Right lobe of liver (tissue), 4 donors: ENCODE measurements at regions not wholly inside any gene's neighbourhood (a gene's known extent, or its start where the extent isn't known, plus 50 kb on each side); places are given as distances from the start of the nearest gene placed in this dataset.

Source experiments
- POLR2A ChIP-seq: fragments of 450-650 bp; IDR thresholded peaks from one replicate; pipeline ENCODE4 v1.6.1; 2017; ENCODE audit warnings: antibody characterized with exemption, mild to moderate bottlenecking
- TF ChIP-seq, protein P1 (sequence below), 4 donors: fragments of 200-600 bp in 3 of 4; fragments of 450-650 bp in 1 of 4; IDR thresholded peaks; one replicate each; pipeline versions ENCODE4 v1.5.1 to v1.8.0; 2016 to 2022; ENCODE audit warnings: antibody characterized with exemption in 4 of 4, mild to moderate bottlenecking in 2 of 4
- donor health status: DM: no; HTN: no; CAD: no.
- donor health status: DM: no; HTN: no; CAD: no.
- donor health status: DM: no; HTN: yes; CAD: no.

DNA sequence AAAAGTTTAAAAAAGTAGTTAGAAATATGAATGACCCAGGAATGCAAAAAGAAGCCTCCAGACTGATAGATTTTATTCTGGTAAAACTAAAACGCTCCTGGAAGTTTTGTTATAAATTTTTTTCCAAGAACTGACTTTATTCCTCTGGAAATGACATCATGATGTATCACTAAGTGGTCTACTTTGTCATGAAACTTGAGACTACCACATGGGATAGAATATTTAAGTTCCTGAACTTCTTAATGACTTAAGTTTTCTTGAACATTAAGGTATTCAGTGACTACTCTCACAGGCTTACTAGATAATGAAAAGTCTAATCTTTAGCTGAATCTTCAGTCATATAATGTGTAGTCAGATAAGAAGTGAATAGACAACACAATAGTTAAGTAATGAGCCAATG lies 842.2 kb downstream of the USP25 start:
- TF ChIP-seq, protein P1, sequence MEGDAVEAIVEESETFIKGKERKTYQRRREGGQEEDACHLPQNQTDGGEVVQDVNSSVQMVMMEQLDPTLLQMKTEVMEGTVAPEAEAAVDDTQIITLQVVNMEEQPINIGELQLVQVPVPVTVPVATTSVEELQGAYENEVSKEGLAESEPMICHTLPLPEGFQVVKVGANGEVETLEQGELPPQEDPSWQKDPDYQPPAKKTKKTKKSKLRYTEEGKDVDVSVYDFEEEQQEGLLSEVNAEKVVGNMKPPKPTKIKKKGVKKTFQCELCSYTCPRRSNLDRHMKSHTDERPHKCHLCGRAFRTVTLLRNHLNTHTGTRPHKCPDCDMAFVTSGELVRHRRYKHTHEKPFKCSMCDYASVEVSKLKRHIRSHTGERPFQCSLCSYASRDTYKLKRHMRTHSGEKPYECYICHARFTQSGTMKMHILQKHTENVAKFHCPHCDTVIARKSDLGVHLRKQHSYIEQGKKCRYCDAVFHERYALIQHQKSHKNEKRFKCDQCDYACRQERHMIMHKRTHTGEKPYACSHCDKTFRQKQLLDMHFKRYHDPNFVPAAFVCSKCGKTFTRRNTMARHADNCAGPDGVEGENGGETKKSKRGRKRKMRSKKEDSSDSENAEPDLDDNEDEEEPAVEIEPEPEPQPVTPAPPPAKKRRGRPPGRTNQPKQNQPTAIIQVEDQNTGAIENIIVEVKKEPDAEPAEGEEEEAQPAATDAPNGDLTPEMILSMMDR (IDR thresholded peaks at IDR 0.05), result no peak
- no peak for TF ChIP-seq POLR2A
